ENCODE measurements at regions not wholly inside any gene's neighbourhood (a gene's known extent, or its start where the extent isn't known, plus 50 kb on each side); places are given as distances from the start of the nearest gene placed in this dataset.

- DNase-seq (ENCODE audit: low spot score), result no peak
Observed at GRCh38 chr5:23368393-23368792, 139.0 kb upstream of the PRDM9 start.

GRCh38 chr5:23367874-23368273, 139.5 kb upstream of the PRDM9 start:
- DNase-seq (ENCODE audit: low spot score), result no peak

GRCh38 chr5:23353286-23353685, 154.1 kb upstream of the PRDM9 start:
- no peak for DNase-seq (ENCODE audit: low spot score)

DNA sequence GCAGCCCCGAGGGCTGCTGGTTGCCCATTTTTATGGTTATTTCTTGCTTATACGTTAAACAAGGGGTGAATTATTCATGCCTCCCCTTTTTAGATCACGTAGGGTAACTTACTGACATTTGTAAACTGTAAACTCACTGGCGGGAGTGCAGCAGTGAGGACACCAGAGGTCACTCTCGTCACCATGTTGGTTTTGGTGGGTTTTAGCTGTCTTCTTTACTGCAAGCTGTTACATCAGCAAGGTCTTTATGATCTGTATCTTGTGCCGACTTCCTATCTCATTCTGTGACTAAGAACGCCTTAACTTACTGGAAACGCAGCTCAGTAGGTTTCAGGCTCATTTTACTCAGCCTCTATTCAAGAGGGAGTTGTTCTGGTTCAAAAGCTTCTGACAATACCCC, 155.0 kb upstream of the PRDM9 start:
- no peak for DNase-seq (ENCODE audit: low spot score)

DNA sequence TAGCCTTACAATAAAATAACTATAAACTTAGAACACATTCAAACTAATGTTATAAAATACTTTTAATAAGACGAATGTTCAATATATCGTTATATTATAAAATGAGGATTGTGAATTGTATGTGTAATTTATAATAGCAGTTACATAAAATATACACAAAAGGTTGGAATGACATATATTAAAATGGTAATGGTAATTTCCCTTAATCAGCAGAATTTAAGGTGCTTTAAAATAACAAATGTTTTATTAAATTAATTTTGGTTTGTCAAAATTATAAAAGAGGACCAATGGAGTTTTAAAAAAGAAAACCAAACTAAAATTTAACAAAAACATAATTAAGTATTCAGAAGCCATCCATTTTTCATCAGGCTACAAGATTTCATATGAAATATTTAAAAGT, 164.3 kb upstream of the PRDM9 start:
- no peak for DNase-seq (ENCODE audit: low spot score)

DNA sequence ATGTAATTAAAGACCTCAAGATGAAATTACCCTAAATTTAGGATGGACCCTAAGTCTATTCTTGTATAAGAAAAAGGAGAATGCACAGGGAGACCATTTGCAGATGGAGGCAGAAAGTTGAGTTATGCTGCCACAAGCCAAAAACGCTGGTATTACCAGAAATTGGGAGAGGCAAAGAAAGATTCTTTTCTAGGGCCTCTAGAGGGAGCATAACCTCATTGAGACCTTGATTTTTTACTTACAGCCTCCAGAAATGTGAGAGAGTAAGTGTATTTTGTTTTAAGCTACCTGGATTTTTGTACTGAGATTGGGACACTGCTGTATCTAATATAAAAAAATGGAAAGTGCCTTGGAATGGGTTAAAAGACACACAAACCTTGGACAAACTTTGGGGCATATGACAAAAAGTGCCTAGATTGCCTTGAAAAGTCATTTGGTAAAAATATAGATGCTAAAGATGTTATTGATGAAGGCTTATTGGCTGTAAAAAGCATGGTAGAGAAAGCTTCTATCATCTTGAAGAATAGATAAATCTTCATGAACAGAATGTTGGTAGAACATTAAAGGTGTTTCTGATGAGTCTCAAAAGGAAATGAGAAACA, 174.7 kb upstream of the PRDM9 start:
- no peak for DNase-seq (ENCODE audit: low spot score)

DNA sequence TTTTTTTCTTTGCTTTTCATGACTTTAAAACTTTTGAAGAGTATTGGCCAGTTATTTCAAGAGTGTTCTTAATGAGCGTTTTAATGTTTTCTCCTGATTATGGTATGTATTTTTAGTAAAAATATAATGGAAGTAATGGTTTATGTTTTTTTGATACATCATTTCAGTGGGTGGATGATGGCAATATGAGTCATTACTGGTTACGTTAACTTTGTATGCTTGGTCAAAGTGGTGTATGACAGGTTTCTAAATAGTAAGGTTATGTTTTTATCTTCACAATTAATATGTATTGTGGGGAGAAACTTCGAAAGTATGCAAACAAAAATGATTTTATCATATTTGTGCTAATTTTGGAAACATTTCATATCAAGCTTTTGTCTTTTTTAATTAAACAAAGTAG, 176.7 kb upstream of the PRDM9 start:
- no peak for DNase-seq (ENCODE audit: low spot score)

DNA sequence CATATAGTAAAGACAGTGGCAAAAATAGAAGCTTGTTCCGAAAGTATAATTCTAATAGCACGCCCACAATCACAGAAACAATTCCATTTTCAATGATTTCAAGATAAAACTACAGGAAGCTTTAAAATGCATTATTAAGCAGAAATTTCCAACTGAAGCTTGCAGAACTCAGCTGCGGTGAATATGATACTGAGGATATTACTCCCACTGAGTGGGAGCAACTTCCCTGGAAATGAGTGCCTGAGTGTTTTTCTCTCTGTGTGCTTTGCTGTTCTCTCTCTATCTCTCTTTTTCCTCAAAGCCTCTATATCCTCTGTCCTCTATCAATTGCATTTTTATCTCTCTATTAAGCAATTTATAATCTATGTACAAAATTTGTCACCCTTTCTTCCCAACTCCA, 187.5 kb upstream of the PRDM9 start:
- DNase-seq (ENCODE audit: low spot score), result no peak

DNA sequence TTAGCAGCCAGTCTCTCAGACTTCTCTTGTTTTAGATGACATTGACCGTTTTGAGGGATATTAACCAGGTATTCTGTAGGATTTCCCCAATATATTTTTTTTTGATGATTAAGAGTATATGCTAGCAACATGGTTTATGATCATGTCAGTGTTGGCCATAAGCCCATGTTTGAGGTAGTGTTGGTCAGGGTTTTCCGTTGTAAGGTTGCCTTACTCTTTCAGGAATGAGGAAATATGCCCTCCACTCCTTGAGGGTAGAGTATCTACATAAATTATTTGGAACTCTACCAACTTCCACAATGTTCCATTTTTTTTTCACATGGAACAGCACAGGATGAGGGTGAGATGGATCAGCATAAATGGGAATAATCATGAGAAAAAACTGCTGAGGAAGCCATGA, 188.4 kb upstream of the PRDM9 start:
- DNase-seq (ENCODE audit: low spot score), result no peak

GRCh38 chr5:23318166-23318565, 189.2 kb upstream of the PRDM9 start:
- DNase-seq (ENCODE audit: low spot score), result no peak

GRCh38 chr5:23316060-23316591, 191.3 kb upstream of the PRDM9 start:
- no peak for DNase-seq (ENCODE audit: low spot score)

GRCh38 chr5:23314827-23315226, 192.6 kb upstream of the PRDM9 start:
- DNase-seq (ENCODE audit: low spot score), result no peak

- no peak for DNase-seq (ENCODE audit: low spot score)
Observed at GRCh38 chr5:23305055-23305454, 202.4 kb upstream of the PRDM9 start.

DNA sequence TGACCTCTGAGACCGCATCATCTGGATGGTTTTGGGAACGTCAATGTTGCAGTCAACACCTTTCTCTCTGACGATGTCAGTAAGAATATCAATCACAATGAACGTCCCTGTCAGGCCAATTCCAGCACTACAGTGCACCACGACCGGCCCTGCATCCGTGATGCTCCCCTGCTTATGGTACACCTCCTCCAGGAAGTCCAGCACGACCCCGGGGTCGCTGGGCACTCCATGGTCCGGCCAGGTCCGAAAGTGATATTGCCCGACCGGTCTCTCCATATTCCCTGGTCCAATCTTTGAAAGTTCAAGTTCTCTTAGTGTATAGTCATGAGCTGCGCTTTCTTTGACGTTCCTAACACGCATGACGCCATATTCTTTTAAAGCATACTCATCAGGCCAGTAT, 203.6 kb upstream of the PRDM9 start:
- no peak for DNase-seq (ENCODE audit: low spot score)

DNA sequence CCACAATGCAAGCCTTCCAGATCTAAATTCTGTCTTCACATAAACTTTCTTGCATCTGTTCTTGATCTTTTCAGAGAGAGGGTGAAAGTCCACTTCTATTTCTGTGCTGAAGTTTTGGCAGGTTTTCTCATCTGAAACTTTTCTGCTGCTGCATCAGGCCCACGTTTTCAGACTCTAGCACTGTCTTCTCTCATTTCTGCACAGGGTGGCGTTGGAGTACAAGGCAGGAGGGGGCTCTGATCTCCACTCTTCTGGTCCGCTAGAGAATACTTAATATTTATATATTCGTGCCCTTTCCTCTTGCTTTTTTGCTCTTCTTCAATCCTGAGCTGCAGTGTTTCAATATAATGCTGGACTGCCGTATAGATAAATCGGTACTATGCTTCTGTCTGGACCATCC, 204.0 kb upstream of the PRDM9 start:
- DNase-seq (ENCODE audit: low spot score), result no peak

DNA sequence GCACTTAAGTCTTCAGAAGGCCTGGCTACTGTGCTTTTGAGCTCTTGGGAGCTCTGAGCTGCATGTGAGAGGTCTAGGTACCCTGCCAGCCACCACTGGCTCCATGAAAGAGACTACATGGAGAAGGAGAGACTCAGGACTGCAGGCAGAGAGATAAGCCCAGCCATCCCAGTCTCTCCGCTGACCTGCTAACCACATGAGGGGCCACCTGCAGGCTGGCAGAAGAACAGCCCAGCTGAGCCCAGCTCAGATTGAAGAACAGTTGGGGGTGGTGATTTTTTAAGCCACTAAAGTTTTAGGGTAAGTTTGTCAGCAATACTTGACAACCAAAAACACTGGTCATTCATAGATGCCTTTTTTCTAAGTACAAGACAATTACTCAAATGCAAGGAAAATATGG, 205.0 kb upstream of the PRDM9 start:
- no peak for DNase-seq (ENCODE audit: low spot score)

- no peak for DNase-seq (ENCODE audit: low spot score)
Observed at GRCh38 chr5:23289162-23289561, 218.2 kb upstream of the PRDM9 start.

DNA sequence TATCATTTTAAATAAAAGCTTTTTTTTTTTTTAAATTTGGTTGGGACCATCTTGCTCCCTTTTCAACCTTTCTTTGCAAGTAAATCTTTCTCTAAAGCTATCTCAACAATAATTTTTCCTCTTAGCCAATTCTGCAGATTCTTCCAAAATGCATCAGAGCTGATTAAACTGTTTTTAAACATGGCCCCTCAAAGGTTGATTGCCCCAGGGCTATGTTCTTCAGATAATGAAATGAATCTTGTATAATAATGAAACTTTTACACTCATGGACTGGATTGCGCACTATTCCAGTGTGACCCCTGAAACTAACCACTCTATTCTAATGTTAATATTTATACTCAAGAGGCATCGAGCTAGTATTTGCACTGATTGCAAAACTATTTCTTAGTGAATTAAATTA, 222.8 kb upstream of the PRDM9 start:
- DNase-seq (ENCODE audit: low spot score), result no peak

DNA sequence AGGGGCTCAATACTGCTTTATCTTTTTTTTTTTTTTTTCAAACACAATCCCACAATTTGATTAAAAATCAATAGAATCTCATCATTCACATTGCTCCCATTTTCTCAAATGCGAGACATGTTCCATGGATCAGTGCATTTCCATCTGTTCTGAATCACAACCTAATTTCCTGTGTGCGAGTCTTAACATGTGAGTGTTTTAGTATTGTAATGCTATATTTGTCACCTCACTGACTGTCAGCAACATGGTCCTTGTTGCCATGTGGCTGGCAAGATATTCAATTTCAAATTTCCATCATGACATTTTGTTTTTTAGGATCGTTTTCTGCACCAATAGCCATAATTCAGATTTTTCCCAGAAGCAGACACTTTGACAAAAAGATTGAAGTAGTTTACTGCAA, 233.2 kb upstream of the PRDM9 start:
- no peak for DNase-seq (ENCODE audit: low spot score)

DNA sequence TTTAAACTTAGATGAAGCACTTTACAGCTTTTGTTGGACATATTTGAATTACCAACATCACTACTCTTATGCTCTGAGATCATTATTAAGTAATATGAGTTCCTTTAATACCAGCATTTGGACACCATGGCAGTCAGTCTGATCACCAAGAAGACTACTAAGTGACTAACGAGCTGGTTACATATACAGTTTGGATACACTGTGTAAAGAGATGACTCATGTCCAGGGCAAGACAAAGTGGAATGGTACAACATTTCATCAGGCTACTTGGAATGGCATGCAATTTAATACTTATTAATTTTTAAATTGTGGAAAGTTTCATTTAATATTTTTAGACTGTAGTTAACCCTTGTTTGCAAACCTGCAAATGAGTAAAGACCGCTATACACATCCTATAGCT, 237.4 kb upstream of the PRDM9 start:
- no peak for DNase-seq (ENCODE audit: low spot score)

DNA sequence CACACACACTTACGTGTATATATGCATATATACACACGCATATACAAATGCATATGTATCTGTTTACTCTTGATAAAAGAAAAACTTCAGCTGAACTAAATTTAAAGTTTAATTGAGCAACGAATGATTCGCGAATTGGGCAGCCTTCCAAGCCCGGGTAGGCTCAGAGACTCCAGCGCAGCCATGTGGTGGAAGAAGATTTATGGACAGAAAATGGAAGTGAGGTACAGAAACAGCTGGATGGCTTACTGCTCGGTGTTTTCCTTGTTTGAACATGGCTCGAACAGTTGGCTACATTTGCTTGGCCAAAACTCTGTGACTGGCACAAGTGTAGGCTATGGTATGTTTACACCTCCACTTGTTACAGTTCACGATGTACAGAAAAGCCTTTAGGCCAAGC, 239.3 kb upstream of the PRDM9 start:
- no peak for DNase-seq (ENCODE audit: low spot score)

- no peak for DNase-seq (ENCODE audit: low spot score)
Observed at GRCh38 chr5:23260621-23261020, 246.8 kb upstream of the PRDM9 start.

- no peak for DNase-seq (ENCODE audit: low spot score)
Observed at GRCh38 chr5:23257656-23258055, 249.8 kb upstream of the PRDM9 start.

GRCh38 chr5:23253621-23254198, 253.7 kb upstream of the PRDM9 start:
- DNase-seq (ENCODE audit: low spot score), result no peak
